Astrocyte (in vitro differentiated cells and primary cell): ENCODE measurements at regions not wholly inside any gene's neighbourhood (a gene's known extent, or its start where the extent isn't known, plus 50 kb on each side); places are given as distances from the start of the nearest gene placed in this dataset.

Experiments used
- EZH2 ChIP-seq: IDR thresholded peaks from 2 replicates; pipeline ENCODE4 v1.6.1; 2012; ENCODE audit warnings: mild to moderate bottlenecking, low read length, inconsistent platforms; ENCODE audit not compliant: insufficient read depth
- TF ChIP-seq, protein P1 (sequence below): IDR thresholded peaks from 2 replicates; pipeline ENCODE4 v1.5.1; 2011; ENCODE audit warnings: low read depth, mild to moderate bottlenecking, inconsistent platforms, low read length, moderate library complexity; ENCODE audit not compliant: insufficient read depth

DNA sequence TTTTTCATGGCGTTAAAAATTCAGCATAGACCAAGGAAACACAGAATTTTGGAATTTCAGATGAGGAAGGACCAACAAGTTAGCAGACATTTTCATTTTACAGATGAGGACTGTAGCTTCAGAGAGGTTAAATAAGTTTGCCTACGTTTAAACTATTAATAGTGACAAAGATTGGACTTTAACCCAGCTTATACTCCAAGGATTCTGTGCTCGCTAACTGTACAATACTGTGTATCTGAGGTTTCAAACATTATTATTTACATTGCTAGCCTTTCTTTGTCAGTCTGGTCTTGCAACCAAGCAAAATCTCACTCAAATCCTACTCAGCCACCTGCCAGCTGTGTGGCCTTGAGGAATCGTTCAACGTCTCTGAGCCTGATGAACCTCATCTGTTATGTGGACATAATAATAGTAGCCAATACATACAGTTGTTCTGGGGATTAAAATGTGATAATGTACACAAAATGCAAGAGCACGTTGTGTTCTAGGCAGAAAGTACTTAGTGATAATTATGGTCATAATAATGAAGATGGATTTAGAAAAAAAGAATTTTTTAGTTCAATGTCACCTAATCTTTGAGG lies 462.4 kb upstream of the TRIB2 start:
- TF ChIP-seq, protein P1, sequence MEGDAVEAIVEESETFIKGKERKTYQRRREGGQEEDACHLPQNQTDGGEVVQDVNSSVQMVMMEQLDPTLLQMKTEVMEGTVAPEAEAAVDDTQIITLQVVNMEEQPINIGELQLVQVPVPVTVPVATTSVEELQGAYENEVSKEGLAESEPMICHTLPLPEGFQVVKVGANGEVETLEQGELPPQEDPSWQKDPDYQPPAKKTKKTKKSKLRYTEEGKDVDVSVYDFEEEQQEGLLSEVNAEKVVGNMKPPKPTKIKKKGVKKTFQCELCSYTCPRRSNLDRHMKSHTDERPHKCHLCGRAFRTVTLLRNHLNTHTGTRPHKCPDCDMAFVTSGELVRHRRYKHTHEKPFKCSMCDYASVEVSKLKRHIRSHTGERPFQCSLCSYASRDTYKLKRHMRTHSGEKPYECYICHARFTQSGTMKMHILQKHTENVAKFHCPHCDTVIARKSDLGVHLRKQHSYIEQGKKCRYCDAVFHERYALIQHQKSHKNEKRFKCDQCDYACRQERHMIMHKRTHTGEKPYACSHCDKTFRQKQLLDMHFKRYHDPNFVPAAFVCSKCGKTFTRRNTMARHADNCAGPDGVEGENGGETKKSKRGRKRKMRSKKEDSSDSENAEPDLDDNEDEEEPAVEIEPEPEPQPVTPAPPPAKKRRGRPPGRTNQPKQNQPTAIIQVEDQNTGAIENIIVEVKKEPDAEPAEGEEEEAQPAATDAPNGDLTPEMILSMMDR, result no peak
- TF ChIP-seq EZH2, result no peak
